HG02678 (cell line): ENCODE measurements at regions not wholly inside any gene's neighbourhood (a gene's known extent, or its start where the extent isn't known, plus 50 kb on each side); places are given as distances from the start of the nearest gene placed in this dataset.
"Not testable (repeated sequence)": the region's sequence is repeated elsewhere in the genome, so short reads cannot be mapped to it uniquely, and the experiment has no call there.

Experiments
- ATAC-seq: cut with Tn5 transposase; IDR thresholded peaks from one replicate; pipeline ENCODE4 v1.9.1; 2021; ENCODE audit warnings: mild to moderate bottlenecking, moderate library complexity; ENCODE audit not compliant: unreplicated experiment

- no peak for ATAC-seq
Observed at GRCh38 chr6:4359108-4359730, 223.8 kb upstream of the ECI2 start.

- ATAC-seq, result no peak
Observed at GRCh38 chr6:4358414-4359107, 223.2 kb upstream of the ECI2 start.

DNA sequence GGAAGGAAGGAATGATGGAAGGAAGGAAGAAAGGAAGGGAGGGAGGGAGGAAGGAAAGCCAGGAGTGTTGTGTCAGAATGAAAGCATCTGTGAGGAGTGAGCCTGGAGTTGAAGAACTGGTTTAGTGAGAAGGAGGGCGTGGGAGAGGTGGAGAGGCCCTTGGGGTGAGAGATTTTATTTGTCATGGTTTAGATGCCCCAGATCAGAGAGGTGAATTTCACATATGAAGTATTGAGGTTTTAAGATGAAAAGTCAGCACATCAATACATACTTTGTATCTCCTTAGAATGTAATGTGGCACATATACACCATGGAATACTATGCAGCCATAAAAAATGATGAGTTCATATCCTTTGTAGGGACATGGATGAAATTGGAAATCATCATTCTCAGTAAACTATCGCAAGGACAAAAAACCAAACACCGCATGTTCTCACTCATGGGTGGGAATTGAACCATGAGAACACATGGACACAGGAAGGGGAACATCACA lies 222.3 kb upstream of the ECI2 start:
- not testable (repeated sequence) for ATAC-seq

DNA sequence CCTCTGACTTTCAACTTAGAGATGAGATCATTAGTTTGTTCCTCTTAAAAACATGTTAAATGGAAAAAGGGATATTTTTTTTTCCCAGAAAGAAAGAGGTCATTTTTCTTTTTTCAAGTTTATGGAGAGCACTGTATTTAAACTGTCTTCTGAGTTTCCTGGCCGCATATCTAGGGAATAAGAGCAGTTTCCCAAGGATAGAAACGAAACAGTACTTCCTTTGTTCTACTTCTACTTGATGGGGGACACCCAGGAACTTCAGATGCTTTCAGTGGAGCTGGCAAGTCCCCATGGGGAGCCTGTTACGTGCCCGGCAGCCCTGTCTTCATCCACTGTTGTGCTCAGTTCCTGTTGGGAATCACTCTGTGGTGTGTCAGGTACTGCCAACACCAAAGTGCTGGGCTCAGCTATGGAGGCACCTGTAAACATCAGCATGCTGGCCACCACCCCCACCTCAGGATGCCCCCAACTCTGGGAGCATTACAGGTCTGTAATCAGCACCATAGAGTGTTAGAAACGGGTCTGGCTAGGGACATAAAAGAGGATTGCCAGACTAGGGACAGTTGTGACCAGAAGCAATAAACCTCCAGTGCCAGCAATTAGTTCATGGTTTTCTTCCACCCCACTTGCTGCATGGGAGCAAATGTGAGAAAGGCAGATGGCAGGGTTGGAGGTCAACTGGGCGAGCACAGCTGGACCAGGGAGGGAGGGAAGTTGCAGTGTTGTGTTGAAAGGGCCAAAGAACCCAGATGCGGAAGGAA lies 221.7 kb upstream of the ECI2 start:
- ATAC-seq, result no peak

DNA sequence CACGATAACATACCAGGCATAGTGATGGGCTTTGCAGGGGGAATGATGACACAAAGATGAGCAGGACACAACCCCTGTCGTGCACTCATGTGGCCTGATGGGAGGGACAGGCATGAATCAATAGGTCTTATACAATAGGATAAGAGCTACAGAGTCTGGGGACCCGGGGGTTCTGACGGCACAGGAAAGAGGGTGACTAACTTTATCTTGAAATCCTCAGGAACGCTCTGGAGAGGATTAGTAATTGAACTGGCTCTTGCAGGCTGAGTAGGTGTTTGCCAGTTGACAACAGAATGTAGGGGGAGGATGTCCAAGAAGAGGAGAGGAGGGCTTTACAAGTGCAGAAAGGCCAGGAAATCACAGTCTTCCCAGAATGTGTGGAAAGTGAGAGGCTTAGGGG lies 219.9 kb upstream of the ECI2 start:
- ATAC-seq, result no peak

DNA sequence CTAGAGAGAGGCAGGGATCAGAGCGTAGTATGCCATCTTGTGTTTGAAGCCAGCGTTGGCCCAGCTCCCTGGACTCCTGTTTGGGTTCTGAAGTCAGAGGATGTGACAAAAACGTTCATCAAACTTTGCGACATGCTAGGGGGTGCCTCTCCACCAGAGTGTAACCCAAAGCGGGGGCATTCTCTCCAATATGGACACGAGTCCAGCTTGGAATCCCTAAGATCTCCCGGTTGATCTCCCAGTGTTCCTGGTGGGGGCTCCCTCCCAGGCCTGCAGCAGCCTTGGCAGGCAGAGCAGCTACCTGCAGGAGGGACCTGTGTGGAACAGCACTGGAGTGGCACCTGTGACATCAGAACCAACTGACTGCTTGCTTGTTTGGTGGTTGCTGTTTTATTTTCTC lies 218.8 kb upstream of the ECI2 start:
- no peak for ATAC-seq

DNA sequence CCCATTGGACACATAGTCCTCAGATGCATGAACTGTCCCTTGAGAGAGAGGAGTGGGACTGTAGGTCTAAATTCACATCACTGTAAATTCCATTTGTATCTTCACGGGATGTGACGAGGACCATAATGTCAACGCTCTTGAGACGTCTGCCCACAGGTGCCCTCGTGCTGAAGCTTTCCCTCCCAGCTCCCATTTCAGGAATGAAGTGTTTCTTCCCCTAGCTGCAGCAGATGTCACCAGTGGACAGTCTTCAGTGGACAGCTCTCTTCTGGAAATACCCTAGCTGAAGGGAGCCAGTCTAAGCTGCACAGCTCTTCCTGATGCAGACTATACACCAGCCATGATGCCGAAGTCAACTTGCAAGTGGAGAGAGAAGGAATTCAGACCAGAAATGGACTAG lies 217.4 kb upstream of the ECI2 start:
- ATAC-seq, result no peak

- ATAC-seq, result no peak
Observed at GRCh38 chr6:4352322-4352669, 216.9 kb upstream of the ECI2 start.

DNA sequence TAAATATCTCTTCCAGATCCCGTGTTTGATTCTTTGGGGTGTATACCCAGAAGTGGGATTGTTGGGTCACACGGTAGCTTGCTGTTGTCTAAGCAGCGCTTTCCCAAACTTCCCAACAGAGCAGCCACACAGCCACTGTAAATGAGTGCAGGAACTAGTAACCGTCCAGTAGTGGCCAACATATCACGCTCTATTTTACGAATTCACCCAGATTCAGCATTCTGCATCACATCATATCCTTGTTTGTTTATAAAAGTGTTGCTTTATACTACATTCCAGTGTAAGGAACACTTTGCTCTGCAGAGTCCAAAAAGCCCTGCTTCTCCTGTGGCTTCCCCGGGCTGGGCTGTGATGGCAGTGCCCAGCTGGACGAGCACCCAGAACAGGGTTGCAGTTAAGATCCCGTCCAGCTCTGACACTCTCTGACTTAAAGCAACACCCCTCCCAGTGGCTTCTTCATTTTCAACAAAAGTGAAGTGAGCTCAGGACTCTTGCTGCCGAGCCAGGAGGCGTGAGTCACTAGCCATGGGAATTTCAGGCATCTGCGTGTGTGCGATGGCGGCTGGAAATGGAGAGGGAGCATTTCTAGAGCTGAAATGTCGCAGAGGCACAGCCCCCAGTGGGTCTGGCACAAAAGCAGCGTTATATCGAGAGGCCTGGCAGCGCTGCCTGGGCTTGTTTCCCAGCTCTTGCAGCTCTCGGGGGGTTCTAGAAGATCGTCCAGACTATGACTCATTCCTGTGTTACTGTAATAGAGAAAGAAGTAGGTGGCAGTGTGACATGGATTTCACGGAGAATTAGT lies 216.3 kb upstream of the ECI2 start:
- ATAC-seq, result no peak

- no peak for ATAC-seq
Observed at GRCh38 chr6:4350567-4351519, 215.5 kb upstream of the ECI2 start.

DNA sequence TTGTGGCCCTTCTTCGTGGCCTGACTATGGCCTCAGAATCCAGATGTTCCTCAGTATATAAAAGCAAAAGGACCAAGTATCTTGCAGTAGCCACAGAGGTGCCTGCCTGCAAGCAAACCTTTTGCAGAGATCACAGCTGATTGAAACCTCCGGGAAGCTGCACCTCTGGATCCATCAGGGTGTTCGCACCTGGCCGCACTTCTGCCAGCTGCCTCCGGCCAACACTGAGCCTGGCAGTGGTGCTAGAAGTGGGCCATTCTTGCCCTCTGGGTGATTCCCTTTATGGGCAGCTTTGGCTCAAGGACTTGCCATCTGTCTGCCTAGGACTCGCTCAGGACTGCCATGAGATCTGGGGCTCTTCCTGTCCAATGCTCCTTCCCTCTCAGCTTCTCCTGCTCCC lies 214.6 kb upstream of the ECI2 start:
- no peak for ATAC-seq

GRCh38 chr6:4349323-4349722 lies 213.9 kb upstream of the ECI2 start:
- no peak for ATAC-seq

DNA sequence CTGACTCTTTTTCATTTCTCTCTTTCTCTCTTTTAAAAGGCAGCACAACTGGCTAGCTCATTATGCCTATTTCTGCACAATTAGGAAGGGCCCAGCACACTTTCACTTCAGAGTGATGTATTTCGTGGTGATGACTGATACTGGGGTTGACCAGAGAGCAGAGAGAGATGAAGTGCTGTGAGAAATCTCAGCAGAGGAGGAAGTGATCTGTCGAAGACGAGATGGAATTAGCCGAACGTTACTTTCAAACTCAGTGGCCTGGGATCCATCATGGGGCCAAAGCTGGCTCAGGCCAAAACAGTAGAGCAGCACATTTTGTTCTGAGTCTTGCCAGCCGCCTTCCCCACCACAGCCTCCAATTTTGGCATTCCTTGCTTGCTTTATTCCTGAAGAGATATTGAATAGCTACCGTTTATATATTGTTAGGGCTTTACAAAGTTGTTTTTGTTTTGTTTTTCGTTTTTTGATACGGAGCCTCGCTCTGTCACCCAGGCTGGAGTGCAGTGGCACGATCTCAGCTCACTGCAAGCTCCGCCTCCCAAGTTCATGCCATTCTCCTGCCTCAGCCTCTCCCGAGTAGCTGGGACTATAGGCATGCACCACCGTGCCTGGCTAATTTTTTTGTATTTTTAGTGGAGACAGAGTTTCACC lies 213.2 kb upstream of the ECI2 start:
- ATAC-seq, result no peak

- no peak for ATAC-seq
Observed at GRCh38 chr6:4347877-4348276, 212.5 kb upstream of the ECI2 start.

DNA sequence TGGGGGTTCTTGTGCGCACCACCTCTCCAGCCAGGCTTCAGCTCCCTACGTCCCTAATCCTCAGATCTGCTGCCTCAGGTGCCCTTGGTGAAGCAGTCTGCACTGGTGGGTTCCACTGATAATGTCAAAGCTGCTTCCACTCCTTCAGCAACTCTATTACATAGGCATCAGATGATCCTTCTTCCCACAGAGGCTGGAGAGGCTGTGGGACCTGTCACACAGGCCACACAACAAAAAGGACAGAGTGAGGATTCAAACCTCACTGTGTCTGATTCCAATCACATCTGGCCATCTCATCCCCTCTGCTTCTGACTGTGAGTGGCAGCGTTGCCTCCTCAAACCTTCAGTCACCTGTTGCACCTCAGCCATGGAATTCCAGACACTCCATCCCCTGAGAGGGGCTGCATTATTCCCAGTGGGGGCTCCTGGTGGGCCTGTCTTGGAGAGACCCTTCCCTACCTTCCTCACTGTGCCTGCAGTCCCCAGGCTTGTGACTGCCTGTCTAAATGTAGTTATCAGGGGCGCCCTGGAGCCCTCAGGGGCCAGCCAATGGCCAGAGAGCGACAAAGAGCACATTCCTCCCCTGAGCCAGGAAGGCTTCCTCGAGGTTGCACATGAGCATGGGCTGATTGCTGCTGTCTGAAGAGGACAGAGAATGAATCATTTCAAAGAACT lies 211.4 kb upstream of the ECI2 start:
- no peak for ATAC-seq

DNA sequence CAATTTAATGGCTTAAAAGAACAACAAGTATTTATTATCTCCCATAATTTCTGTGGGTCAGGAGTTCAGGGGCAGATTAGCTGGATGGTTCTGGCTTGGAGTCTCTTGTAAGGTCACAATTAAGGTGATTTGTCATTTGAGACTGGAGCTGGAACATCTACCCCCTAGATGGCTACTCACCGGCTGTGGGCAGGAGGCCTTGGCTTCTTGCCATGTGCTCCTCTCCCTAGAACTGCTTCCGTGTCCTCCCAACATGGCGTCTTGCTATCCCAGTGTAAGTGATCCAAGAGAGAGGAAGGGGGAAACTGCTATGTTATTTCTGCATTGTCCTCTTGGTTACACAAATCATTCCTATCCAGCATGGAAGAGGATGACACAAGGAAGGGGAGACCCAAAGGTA lies 210.2 kb upstream of the ECI2 start:
- no peak for ATAC-seq

DNA sequence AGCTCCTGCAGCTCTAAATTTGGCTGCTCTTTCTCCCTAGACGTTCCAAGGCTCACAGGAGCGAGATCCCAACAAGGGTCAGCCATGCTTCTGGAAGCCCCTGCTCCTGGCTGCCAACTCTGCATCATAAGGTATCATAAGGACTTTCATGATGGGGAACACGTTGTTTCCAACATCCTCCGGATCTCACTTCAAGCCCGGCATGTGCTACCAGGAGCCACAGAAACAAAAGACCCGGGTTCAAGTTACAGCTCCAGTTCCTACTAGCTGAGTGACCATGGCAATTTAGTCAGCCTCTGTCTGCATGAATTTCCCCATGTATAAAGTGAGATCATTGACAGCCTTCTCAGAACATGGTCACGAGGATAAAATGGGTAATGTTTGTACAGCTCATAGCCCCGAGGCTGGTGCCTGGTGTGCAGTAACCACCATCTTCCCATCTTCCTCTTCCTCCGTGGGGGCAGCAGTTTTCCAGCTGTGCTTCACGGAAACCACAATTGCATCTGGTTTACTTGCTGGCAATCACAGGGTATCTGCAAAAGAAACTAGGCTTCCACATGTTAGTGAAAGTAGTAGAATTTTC lies 209.0 kb upstream of the ECI2 start:
- ATAC-seq, result no peak

DNA sequence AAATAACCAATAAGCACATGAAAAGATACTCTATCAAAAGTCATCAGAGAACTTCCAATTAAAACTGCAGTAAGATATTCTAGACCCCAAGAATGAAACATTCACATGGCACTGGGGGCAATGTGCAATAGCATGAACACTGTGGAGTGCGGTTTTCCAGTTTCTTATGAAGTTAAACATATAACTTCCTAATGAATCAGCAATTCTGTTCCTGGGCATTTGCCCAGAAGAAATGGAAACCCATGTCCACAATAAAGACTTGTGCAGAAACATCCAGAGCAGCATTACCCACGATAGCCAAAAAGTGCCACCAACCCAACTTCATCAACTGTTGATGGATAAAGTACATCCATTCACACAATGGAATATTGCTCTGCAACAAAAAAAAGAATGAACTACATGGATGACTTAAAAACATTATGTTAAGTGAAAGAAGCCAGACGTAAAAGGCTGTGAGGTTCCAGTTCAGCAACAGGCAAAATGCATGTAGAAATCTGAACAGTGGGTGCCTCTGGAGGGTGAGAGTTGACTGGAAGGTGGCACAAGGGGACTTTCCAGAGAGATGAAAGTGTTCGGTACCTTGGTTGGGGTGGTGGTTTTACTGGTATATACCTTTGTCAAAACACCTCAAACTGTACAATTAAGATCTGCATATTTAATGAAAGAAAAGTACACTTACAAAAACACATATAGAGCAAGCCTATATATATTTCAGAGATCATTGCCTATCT lies 207.2 kb upstream of the ECI2 start:
- ATAC-seq, result no peak
